IPS-11a (cell line): ENCODE measurements at regions not wholly inside any gene's neighbourhood (a gene's known extent, or its start where the extent isn't known, plus 50 kb on each side); places are given as distances from the start of the nearest gene placed in this dataset.

Experiments used
- H3K4me3 ChIP-seq: one replicate; pipeline ENCODE4 v1.5.1; 2013; ENCODE audit warnings: low read depth, low read length, control low read depth

- H3K4me3 ChIP-seq: no peak overlapping the region
Measured at GRCh38 chr16:86037999-86038925, 139.3 kb downstream of the IRF8 start.

GRCh38 chr16:86038926-86039310, 140.0 kb downstream of the IRF8 start:
- H3K4me3 ChIP-seq: no peak overlapping the region

- H3K4me3 ChIP-seq: no peak overlapping the region
Measured at GRCh38 chr16:86039606-86040005, 140.6 kb downstream of the IRF8 start.

- H3K4me3 ChIP-seq: no peak overlapping the region
Measured at GRCh38 chr16:86040496-86040895, 141.5 kb downstream of the IRF8 start.

- H3K4me3 ChIP-seq: no peak overlapping the region
Measured at GRCh38 chr16:86041215-86041614, 142.3 kb downstream of the IRF8 start.

- no peak overlapping the region for H3K4me3 ChIP-seq
Measured at GRCh38 chr16:86041807-86042206, 142.8 kb downstream of the IRF8 start.

GRCh38 chr16:86042393-86042792, 143.4 kb downstream of the IRF8 start:
- H3K4me3 ChIP-seq: no peak overlapping the region

- H3K4me3 ChIP-seq: no peak overlapping the region
Measured at GRCh38 chr16:86042996-86043725, 144.2 kb downstream of the IRF8 start.

GRCh38 chr16:86044241-86044671, 145.3 kb downstream of the IRF8 start:
- no peak overlapping the region for H3K4me3 ChIP-seq

GRCh38 chr16:86044881-86045590, 146.1 kb downstream of the IRF8 start:
- no peak overlapping the region for H3K4me3 ChIP-seq

- no peak overlapping the region for H3K4me3 ChIP-seq
Measured at GRCh38 chr16:86045591-86045971, 146.6 kb downstream of the IRF8 start.

GRCh38 chr16:86046026-86046425, 147.1 kb downstream of the IRF8 start:
- H3K4me3 ChIP-seq: no peak overlapping the region

GRCh38 chr16:86046667-86047270, 147.8 kb downstream of the IRF8 start:
- H3K4me3 ChIP-seq: no peak overlapping the region

- no peak overlapping the region for H3K4me3 ChIP-seq
Measured at GRCh38 chr16:86048221-86048620, 149.3 kb downstream of the IRF8 start.

- H3K4me3 ChIP-seq: no peak overlapping the region
Measured at GRCh38 chr16:86048882-86049585, 150.1 kb downstream of the IRF8 start.

GRCh38 chr16:86049641-86050040, 150.7 kb downstream of the IRF8 start:
- no peak overlapping the region for H3K4me3 ChIP-seq

- H3K4me3 ChIP-seq: no peak overlapping the region
Measured at GRCh38 chr16:86050111-86050510, 151.1 kb downstream of the IRF8 start.

- H3K4me3 ChIP-seq: no peak overlapping the region
Measured at GRCh38 chr16:86050591-86051367, 151.8 kb downstream of the IRF8 start.

- no peak overlapping the region for H3K4me3 ChIP-seq
Measured at GRCh38 chr16:86051368-86052114, 152.6 kb downstream of the IRF8 start.
